ENCODE measurements at regions not wholly inside any gene's neighbourhood (a gene's known extent, or its start where the extent isn't known, plus 50 kb on each side); places are given as distances from the start of the nearest gene placed in this dataset.

GRCh38 chr5:17012289-17012688 lies 76.2 kb upstream of the MYO10 start:
- WGBS, 2 experiments (ENCODE audit: insufficient coverage in 1 of 2, insufficient read length in 1 of 2): 92 to 98% methylated on average over 3 of the region's 3 CpGs
- Histone ChIP-seq H3K9ac (ENCODE audit: extremely low read depth, low read length, poor library complexity, severe bottlenecking) (no peak overlapping the region), H3K36me3 (ENCODE audit: control insufficient read depth, insufficient read depth, low read length) (no peaks in the 10 kb centered on the region), H3K4me1 (ENCODE audit: control insufficient read depth, insufficient read depth, low read length) (no peaks in the 10 kb centered on the region), H3K4me3 (ENCODE audit: low read length) (no peak overlapping the region), H3K27me3 (ENCODE audit: control insufficient read depth, insufficient read depth, low read length, poor library complexity, severe bottlenecking) (no peaks in the 10 kb centered on the region), H3K27ac (ENCODE audit: low read depth, low read length) (no peak overlapping the region), H3K9me3 (ENCODE audit: control insufficient read depth, low read length) (no peaks in the 10 kb centered on the region)
- DNase-seq: no peak
- TF ChIP-seq CTCF (conservative IDR thresholded peaks at IDR 0.05): no peak
- peaks cover 3% of the 10 kb centered on the region for H3K4me1 Mint-ChIP-seq
- no peaks in the 10 kb centered on the region for H3K9me3 Mint-ChIP-seq
- no peak overlapping the region for H3K27ac Mint-ChIP-seq
- H3K4me3 Mint-ChIP-seq: no peak overlapping the region
- H3K36me3 Mint-ChIP-seq (ENCODE audit: low read depth): no peaks in the 10 kb centered on the region
- no peaks in the 10 kb centered on the region for H3K27me3 Mint-ChIP-seq (ENCODE audit: insufficient read depth)

GRCh38 chr5:17014686-17015085 lies 78.6 kb upstream of the MYO10 start:
- H3K9me3 Mint-ChIP-seq: no peaks in the 10 kb centered on the region
- TF ChIP-seq CTCF (conservative IDR thresholded peaks at IDR 0.05): peak; percentile 11
- no peaks in the 10 kb centered on the region for H3K27me3 ChIP-seq (ENCODE audit: control insufficient read depth, insufficient read depth, low read length, poor library complexity, severe bottlenecking)
- H3K27ac Mint-ChIP-seq: no peak overlapping the region
- no peaks in the 10 kb centered on the region for H3K36me3 ChIP-seq (ENCODE audit: control insufficient read depth, insufficient read depth, low read length)
- WGBS, 2 experiments (ENCODE audit: insufficient coverage in 1 of 2, insufficient read length in 1 of 2): 81 to 82% methylated on average over 3 of the region's 3 CpGs
- no peaks in the 10 kb centered on the region for H3K36me3 Mint-ChIP-seq (ENCODE audit: low read depth)
- no peaks in the 10 kb centered on the region for H3K9me3 ChIP-seq (ENCODE audit: control insufficient read depth, low read length)
- H3K4me1 ChIP-seq (ENCODE audit: control insufficient read depth, insufficient read depth, low read length): no peaks in the 10 kb centered on the region
- H3K9ac ChIP-seq (ENCODE audit: extremely low read depth, low read length, poor library complexity, severe bottlenecking): no peak overlapping the region
- no peak overlapping the region for H3K4me3 ChIP-seq (ENCODE audit: low read length)
- DNase-seq: no peak
- H3K4me1 Mint-ChIP-seq: no peaks in the 10 kb centered on the region
- H3K27me3 Mint-ChIP-seq (ENCODE audit: insufficient read depth): no peaks in the 10 kb centered on the region
- no peak overlapping the region for H3K27ac ChIP-seq (ENCODE audit: low read depth, low read length)
- H3K4me3 Mint-ChIP-seq: no peak overlapping the region

GRCh38 chr5:17018871-17019270 lies 82.8 kb upstream of the MYO10 start:
- Histone ChIP-seq H3K9me3 (ENCODE audit: control insufficient read depth, low read length) (no peaks in the 10 kb centered on the region), H3K4me3 (ENCODE audit: low read length) (no peak overlapping the region), H3K27me3 (ENCODE audit: control insufficient read depth, insufficient read depth, low read length, poor library complexity, severe bottlenecking) (no peaks in the 10 kb centered on the region), H3K9ac (ENCODE audit: extremely low read depth, low read length, poor library complexity, severe bottlenecking) (no peak overlapping the region), H3K36me3 (ENCODE audit: control insufficient read depth, insufficient read depth, low read length) (no peaks in the 10 kb centered on the region), H3K27ac (ENCODE audit: low read depth, low read length) (no peak overlapping the region), H3K4me1 (ENCODE audit: control insufficient read depth, insufficient read depth, low read length) (no peaks in the 10 kb centered on the region)
- Mint-ChIP-seq H3K9me3 (no peaks in the 10 kb centered on the region), H3K27me3 (ENCODE audit: insufficient read depth) (no peaks in the 10 kb centered on the region), H3K27ac (no peak overlapping the region), H3K4me3 (no peak overlapping the region), H3K4me1 (peaks cover 8% of the 10 kb centered on the region), H3K36me3 (ENCODE audit: low read depth) (no peaks in the 10 kb centered on the region)
- TF ChIP-seq CTCF (conservative IDR thresholded peaks at IDR 0.05): no peak
- DNase-seq: no peak
- WGBS, 2 experiments (ENCODE audit: insufficient coverage in 1 of 2, insufficient read length in 1 of 2): 91 to 100% methylated on average over 1 of the region's 1 CpG
